ENCODE measurements at regions not wholly inside any gene's neighbourhood (a gene's known extent, or its start where the extent isn't known, plus 50 kb on each side); places are given as distances from the start of the nearest gene placed in this dataset.
"Not testable (repeated sequence)": the region's sequence is repeated elsewhere in the genome, so short reads cannot be mapped to it uniquely, and the experiment has no call there.

GRCh38 chr1:164040754-164041153, 518.2 kb upstream of the PBX1 start:
- no peak for DNase-seq

- DNase-seq, result no peak
Observed at GRCh38 chr1:164051782-164052181, 507.2 kb upstream of the PBX1 start.

DNA sequence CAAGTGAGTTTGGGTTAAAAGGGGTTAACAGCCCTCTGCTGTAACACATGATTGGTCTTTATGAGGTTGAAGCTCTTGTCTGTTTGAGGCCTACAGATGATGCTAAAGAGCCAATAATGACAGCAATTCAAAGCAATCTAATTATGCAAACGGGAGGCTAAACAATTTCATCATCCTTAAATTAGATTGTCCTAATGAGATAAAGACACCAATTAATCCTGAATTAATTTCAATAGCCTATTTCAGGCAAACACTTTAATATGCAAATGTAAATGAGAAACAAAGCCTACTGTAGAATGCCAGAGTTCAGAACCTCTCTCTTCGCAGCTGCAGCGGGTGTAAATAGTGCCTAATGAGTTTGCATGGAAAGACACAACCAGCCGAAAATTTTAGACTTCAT, 504.7 kb upstream of the PBX1 start:
- no peak for DNase-seq

DNA sequence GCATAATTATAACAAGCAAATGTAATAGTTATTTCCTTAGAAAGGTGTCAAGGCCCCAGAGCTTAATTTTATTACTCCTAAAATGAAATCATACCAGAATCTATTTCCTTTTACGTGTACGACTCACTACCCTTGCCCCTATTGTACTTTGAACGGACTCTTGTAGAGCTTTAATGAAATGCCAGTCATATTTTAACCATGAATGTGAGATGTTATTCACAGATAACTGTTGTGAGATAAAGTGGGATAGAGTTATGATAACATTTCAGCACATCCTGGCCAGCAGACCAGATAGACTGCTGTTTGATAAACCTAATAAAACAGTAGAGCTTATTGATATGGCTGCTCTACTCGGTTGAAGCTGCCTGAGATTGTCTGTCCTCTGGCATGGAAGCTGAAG, 500.8 kb upstream of the PBX1 start:
- DNase-seq, result no peak

- no peak for DNase-seq
Observed at GRCh38 chr1:164061528-164061927, 497.5 kb upstream of the PBX1 start.

- no peak for DNase-seq
Observed at GRCh38 chr1:164064501-164064900, 494.5 kb upstream of the PBX1 start.

DNA sequence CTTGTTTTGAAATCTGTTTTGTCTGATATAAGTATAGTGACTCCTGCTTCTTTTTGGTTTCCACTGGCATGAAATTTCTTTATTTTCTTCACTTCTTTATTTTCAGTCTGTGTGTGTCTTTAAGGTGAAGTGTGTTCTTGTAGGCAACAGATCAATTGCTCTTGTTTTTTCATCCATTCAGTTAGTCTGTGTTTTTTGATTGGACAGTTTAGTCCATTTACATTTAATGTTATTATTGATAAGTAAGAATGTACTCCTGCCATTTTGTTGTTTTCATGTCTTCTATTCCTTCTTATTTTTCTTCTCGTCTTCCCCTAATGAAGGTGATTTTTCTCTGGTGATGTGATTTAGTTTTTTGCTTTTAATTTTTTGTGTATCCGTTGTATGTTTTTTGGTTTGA, 487.7 kb upstream of the PBX1 start:
- DNase-seq, result no peak

DNA sequence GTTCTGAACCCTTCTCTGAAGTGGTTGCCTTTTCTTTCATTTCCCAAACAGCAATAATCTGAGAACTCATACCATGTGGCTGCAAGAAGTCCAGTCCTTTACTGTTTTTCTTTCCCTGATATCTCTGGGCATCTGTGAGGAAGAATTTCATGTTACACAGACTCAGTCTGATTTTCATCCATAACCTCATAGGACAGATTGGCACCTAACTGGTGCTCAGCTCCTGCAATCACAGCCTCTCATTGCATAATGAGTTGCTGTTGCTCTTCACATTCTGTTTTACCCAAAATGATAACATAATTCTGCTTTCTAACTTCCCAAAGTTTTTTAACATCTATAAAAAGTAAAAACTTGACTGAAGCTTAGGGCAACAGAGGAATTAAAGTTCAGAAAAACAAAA, 472.2 kb upstream of the PBX1 start:
- DNase-seq, result no peak

DNA sequence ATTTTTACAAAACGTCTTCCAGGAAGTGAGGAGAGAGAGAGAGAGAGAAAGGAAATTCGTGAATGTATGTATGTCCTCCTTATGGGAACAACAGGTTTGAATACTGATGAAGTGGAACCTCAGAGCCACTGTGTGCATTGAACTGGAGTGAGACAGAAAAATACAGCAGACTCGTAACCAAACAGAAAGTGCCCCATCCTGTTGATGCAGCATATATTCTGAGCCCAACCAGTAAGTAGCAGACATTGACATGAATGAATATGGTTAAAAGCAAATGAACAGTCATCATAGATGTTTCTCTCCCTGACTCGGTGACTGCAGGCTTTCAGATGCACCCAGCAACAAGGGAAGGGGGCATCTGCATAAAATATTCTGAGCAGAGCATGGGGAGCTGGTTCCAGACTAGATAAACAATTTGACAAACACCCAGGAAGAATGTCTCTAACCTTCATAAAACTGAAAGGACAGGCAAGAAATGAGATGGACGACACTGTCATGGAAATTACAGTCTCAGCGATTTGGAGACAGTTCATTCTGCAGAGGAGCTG, 471.0 kb upstream of the PBX1 start:
- no peak for DNase-seq

DNA sequence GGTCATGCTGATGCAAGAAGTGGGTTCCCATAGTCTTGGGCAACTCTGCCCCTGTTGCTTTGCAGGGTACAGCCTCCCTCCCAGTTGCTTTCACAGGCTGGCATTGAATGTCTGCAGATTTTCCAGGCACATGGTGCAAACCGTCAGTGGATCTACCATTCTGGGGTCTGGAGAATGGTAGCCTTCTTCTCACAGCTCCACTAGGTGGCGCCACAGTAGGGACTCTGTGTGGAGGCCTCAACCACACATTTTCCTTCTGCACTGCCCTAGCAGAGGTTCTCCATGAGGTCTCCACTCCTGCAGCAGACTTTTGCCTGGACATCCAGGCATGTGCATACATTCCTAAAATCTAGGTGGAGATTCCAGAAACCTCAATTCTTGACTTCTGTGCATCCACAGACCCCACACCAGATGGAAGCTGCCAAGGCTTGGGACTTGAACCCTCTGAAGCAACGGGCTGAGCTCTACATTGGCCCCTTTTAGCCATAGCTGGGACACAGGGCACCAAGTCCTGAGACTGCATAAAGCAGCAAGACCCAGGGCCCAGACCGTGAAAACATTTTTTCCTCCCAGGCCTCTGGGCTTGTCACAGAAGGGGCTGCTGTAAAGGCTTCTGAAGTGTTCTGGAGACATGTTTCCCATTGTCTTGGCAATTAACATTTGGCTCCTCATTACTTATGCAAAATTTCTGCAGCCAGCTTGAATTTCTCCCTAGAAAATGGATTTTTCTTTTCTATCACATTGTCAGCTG, 466.2 kb upstream of the PBX1 start:
- no peak for DNase-seq

DNA sequence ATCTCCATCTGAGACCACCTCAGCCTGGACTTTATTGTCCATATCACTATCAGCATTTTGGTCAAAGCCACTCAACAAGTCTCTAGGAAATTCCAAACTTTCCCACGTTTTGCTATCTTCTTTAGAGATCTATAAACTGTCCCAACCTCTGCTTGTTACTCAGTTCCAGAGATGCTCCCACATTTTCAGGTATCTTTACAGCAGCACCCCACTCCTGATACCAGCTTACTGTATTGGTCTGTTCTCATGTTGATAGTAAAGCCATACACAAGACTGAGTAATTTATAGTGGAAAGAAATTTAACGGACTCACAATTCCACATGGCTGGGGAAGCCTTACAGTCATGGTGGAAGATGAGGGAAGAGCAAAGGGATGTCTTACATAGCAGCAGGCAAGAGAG, 465.4 kb upstream of the PBX1 start:
- no peak for DNase-seq

- no peak for DNase-seq
Observed at GRCh38 chr1:164101802-164102201, 457.2 kb upstream of the PBX1 start.

DNA sequence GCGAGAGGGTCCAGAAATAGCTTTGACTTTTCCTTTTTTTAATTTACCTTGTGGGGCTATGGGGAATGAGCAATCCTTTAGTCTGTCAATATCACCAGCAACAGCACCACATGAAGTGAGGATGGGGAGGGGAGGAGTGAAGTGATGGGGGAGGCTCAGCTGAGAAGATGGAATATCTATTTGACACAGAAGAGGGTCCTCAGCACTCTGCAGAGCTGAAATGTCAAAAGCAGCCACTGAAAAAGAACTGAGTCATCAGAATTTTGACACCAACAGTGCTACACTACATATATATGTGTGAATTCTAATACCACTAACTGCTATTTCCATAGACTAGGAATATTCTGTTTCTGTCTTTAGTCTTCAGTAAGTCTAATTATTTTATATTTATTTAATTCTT, 427.0 kb upstream of the PBX1 start:
- no peak for DNase-seq

DNA sequence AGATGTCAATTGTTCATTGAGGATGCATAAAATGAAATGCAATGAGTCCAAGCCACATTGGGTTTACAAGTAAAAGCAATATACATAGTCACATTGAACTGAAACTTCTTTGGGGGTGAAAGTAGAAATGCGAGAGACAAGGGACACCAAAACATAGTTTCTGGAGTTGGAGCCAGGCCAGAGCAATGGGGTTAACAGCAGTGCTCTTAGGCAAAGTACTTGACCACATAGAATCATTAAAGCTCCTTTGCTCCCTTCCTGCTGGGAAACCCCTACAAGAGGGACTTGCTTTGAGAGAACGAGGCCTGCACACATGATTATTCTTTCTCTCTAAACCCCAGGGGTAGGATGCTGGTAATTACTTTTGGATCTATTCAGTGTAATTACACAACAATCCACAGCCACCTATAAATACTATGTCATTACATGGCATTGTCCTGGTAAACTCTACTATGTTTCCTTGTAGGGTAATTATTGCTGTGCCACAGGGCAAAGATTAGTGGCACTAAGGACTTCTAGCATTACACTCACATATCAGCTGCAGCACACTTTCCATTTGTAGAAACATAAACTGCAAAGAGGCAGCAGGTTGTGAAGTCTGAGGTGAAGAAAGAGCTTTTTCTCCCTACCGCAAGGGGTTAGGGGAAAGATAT, 421.6 kb upstream of the PBX1 start:
- no peak for DNase-seq

DNA sequence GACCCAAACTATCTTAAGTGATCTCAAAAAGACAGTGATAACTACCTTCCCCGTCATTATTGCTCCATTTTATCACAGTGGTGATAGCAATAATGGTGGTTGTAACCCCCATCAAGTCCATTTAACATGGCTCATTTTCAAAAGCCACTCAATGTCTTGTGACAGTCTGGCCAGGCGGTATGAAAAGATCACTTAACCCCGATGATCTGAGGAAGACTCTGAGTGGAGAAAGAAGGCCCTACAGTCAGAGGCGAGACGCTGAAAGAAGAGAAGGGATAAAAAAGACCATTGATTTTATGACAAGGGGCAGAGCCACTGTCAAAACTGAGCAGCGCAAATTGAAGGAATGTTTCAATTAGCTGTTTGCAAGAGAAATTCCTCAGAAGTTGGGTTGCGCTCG, 417.2 kb upstream of the PBX1 start:
- no peak for DNase-seq

GRCh38 chr1:164154622-164155021, 404.4 kb upstream of the PBX1 start:
- DNase-seq, result no peak

GRCh38 chr1:164155347-164155746, 403.6 kb upstream of the PBX1 start:
- DNase-seq, result no peak

- no peak for DNase-seq
Observed at GRCh38 chr1:164163289-164163849, 395.6 kb upstream of the PBX1 start.

DNA sequence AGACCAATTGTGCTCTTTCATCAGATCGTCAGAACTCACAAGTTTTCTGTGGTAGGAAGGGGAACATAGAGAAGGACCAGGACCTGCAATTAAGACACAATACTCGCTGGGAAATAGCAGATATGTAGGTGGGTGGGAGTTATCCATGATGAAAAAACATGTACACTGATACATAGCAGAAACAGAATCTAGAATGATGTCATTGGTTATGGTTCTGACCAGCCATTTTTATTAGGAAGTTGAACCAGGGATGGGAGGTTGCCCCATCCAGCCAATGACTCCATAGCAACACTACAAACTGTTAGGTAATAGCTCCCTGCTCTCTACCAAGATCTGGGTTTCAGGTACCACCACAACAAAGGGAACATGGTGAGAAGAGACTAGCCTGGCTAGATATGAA, 393.5 kb upstream of the PBX1 start:
- no peak for DNase-seq

DNA sequence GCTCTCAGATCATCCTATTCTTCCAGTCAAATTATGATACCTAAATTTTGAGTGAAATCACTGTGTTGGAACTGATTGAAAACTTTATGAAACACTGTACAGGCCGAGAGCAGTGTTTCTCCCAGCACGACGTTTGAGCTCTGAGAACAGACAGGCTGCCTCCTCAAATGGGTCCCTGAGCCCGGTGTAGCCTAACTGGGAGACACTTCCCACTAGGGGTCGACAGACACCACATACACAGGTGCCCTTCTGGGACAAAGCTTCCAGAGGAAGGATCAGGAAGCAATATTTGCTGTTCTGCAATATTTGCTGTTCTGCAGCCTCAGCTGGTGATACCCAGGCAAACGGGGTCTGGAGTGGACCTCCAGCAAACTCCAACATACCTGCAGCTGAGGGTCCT, 392.5 kb upstream of the PBX1 start:
- DNase-seq, result not testable (repeated sequence)

DNA sequence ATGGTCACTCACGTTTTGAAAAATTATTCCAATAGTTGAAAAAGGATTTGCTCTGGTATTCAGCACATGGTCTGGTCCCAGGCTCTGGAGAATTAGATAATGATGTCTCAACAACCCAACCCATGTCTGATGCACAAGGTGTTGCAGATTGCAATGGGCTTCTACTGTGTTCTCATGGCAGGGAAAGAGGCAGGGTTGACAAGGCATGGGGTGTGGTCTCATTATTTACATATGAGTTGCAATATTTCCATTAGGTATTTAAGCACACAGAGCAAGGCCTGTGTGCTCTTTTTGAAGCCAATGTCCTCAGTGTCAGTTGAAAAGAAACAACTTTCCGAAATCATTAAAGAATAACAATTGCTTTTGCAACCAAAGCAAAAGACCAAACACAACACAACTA, 381.9 kb upstream of the PBX1 start:
- no peak for DNase-seq

DNA sequence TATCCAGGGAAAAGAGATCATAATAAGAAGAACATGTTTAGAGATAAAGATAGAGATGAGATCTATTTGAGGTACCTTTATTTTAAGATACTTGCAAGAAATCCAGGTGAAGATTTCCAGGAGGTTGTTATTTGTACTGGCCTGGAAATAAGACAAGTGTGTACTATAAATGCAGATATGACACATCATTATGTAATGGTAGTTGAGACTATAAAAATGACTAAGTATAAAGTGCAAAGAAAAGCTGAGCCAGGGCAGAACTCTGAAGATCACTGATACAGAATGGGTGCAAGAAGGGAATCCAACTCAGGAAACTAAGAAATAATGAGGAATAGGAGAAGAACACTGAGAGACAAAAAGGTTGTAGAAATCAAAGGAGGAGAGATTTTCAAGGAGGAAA, 378.2 kb upstream of the PBX1 start:
- no peak for DNase-seq

GRCh38 chr1:164183854-164184635, 374.9 kb upstream of the PBX1 start:
- no peak for DNase-seq

DNA sequence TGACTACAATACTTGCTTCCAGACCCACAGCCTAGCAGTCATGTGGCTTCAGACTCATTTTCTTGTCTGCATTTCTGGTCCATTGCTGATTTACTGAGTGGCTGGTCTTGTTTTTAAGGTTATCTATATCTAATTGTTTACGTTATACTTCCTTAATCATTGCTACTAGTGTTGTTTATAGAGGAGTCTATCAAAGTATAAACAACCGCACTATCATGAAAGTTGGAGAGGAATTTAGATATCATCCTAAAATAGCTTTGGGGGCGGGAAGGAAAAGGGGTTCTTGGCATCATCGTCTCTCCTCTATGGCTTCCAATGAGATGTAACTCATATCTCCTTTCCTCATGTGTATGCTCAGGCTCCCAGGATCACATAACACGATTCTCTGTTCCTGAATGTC, 372.1 kb upstream of the PBX1 start:
- DNase-seq, result no peak

All from KG1 (cell line).